ENCODE measurements at regions not wholly inside any gene's neighbourhood (a gene's known extent, or its start where the extent isn't known, plus 50 kb on each side); places are given as distances from the start of the nearest gene placed in this dataset.

- DNase-seq (ENCODE audit: insufficient read length, low spot score, missing footprints), result no peak
- H3K9me3 ChIP-seq (ENCODE audit: low read depth, low read length), result no peaks in the 10 kb centered on the region
- no peak overlapping the region for H3K4me2 ChIP-seq (ENCODE audit: insufficient read depth, low read length)
- no peak overlapping the region for H3K4me3 ChIP-seq (ENCODE audit: insufficient read depth, low read length)
- H4K20me1 ChIP-seq (ENCODE audit: insufficient read depth, low read length), result no peaks in the 10 kb centered on the region
- H3K79me2 ChIP-seq (ENCODE audit: insufficient read depth, low read length), result no peaks in the 10 kb centered on the region
- TF ChIP-seq CTCF (IDR thresholded peaks at IDR 0.05; ENCODE audit: extremely low read depth, low read depth, low read length), result no peak
- no peak overlapping the region for H3K27ac ChIP-seq (ENCODE audit: low read depth, low read length)
- no peaks in the 10 kb centered on the region for H3K36me3 ChIP-seq (ENCODE audit: insufficient read depth, low read length)
- H3K27me3 ChIP-seq (ENCODE audit: insufficient read depth, low read length), result no peaks in the 10 kb centered on the region
- H2AFZ ChIP-seq (ENCODE audit: low read length), result no peak overlapping the region
- H3K4me1 ChIP-seq (ENCODE audit: insufficient read depth, low read length), result peaks cover 12% of the 10 kb centered on the region
These were observed 168.7 kb upstream of the AGAP1 start for GRCh38 chr2:235325151-235325550.

GRCh38 chr2:235328991-235329390 lies 164.9 kb upstream of the AGAP1 start:
- Histone ChIP-seq H3K27me3 (ENCODE audit: insufficient read depth, low read length) (no peaks in the 10 kb centered on the region), H3K4me3 (ENCODE audit: insufficient read depth, low read length) (no peak overlapping the region), H3K9me3 (ENCODE audit: low read depth, low read length) (no peaks in the 10 kb centered on the region), H3K36me3 (ENCODE audit: insufficient read depth, low read length) (no peaks in the 10 kb centered on the region), H3K4me2 (ENCODE audit: insufficient read depth, low read length) (no peak overlapping the region), H2AFZ (ENCODE audit: low read length) (no peak overlapping the region), H3K79me2 (ENCODE audit: insufficient read depth, low read length) (no peaks in the 10 kb centered on the region), H3K4me1 (ENCODE audit: insufficient read depth, low read length) (peaks cover 20% of the 10 kb centered on the region), H4K20me1 (ENCODE audit: insufficient read depth, low read length) (no peaks in the 10 kb centered on the region), H3K27ac (ENCODE audit: low read depth, low read length) (no peak overlapping the region)
- DNase-seq (ENCODE audit: insufficient read length, low spot score, missing footprints), result no peak
- TF ChIP-seq CTCF (IDR thresholded peaks at IDR 0.05; ENCODE audit: extremely low read depth, low read depth, low read length), result no peak

GRCh38 chr2:235330775-235331451 lies 162.9 kb upstream of the AGAP1 start:
- no peaks in the 10 kb centered on the region for H3K79me2 ChIP-seq (ENCODE audit: insufficient read depth, low read length)
- peaks cover 20% of the 10 kb centered on the region for H3K4me1 ChIP-seq (ENCODE audit: insufficient read depth, low read length)
- H3K4me3 ChIP-seq (ENCODE audit: insufficient read depth, low read length), result no peak overlapping the region
- peak overlapping the region; percentile 61 for H3K4me2 ChIP-seq (ENCODE audit: insufficient read depth, low read length)
- peak; percentile 92 for DNase-seq (ENCODE audit: insufficient read length, low spot score, missing footprints)
- peak overlapping the region; percentile 64 for H3K27ac ChIP-seq (ENCODE audit: low read depth, low read length)
- no peaks in the 10 kb centered on the region for H3K9me3 ChIP-seq (ENCODE audit: low read depth, low read length)
- no peak overlapping the region for H2AFZ ChIP-seq (ENCODE audit: low read length)
- H3K36me3 ChIP-seq (ENCODE audit: insufficient read depth, low read length), result no peaks in the 10 kb centered on the region
- no peaks in the 10 kb centered on the region for H3K27me3 ChIP-seq (ENCODE audit: insufficient read depth, low read length)
- TF ChIP-seq CTCF (IDR thresholded peaks at IDR 0.05; ENCODE audit: extremely low read depth, low read depth, low read length), result no peak
- H4K20me1 ChIP-seq (ENCODE audit: insufficient read depth, low read length), result no peaks in the 10 kb centered on the region

- no peaks in the 10 kb centered on the region for H3K27me3 ChIP-seq (ENCODE audit: insufficient read depth, low read length)
- no peaks in the 10 kb centered on the region for H3K36me3 ChIP-seq (ENCODE audit: insufficient read depth, low read length)
- no peak overlapping the region for H2AFZ ChIP-seq (ENCODE audit: low read length)
- no peak overlapping the region for H3K27ac ChIP-seq (ENCODE audit: low read depth, low read length)
- no peaks in the 10 kb centered on the region for H4K20me1 ChIP-seq (ENCODE audit: insufficient read depth, low read length)
- DNase-seq (ENCODE audit: insufficient read length, low spot score, missing footprints), result no peak
- TF ChIP-seq CTCF (IDR thresholded peaks at IDR 0.05; ENCODE audit: extremely low read depth, low read depth, low read length), result no peak
- no peak overlapping the region for H3K4me3 ChIP-seq (ENCODE audit: insufficient read depth, low read length)
- peaks cover 19% of the 10 kb centered on the region for H3K4me1 ChIP-seq (ENCODE audit: insufficient read depth, low read length)
- H3K4me2 ChIP-seq (ENCODE audit: insufficient read depth, low read length), result no peak overlapping the region
- no peaks in the 10 kb centered on the region for H3K79me2 ChIP-seq (ENCODE audit: insufficient read depth, low read length)
- H3K9me3 ChIP-seq (ENCODE audit: low read depth, low read length), result no peaks in the 10 kb centered on the region
These were observed 161.5 kb upstream of the AGAP1 start for GRCh38 chr2:235332240-235332890.
